Left lung (tissue), 4 donors: ENCODE measurements at regions not wholly inside any gene's neighbourhood (a gene's known extent, or its start where the extent isn't known, plus 50 kb on each side); places are given as distances from the start of the nearest gene placed in this dataset.

ENCODE experiments used
- ATAC-seq: fragments of 200-7000 bp; cut with Tn5 transposase; one replicate; pipeline ENCODE4 v1.9.1; 2020; ENCODE audit warnings: moderate library complexity
- DNase-seq, 4 donors: peaks; one replicate each; pipeline ENCODE4 v3.0.0-alpha.2; 2013 to 2020
- H3K27ac ChIP-seq, 2 donors: fragments of 200-600 bp; sonication (generic) in 1 of 2; one replicate each; pipeline versions ENCODE4 v1.5.0 to v1.8.0; 2020 to 2021
- H3K27me3 ChIP-seq, 2 donors: fragments of 200-600 bp; sonication (generic) in 1 of 2; one replicate each; pipeline versions ENCODE4 v1.5.0 to v1.8.0; 2020 to 2021
- H3K36me3 ChIP-seq, 2 donors: fragments of 200-600 bp; sonication (generic) in 1 of 2; one replicate each; pipeline versions ENCODE4 v1.5.0 to v1.8.0; 2020 to 2021
- H3K4me1 ChIP-seq, 2 donors: fragments of 200-600 bp; one replicate each; pipeline ENCODE4 v1.8.0; 2021
- H3K4me3 ChIP-seq, 2 donors: fragments of 200-600 bp; sonication (generic) in 1 of 2; one replicate each; pipeline versions ENCODE4 v1.5.0 to v1.8.0; 2020 to 2021; ENCODE audit warnings: mild to moderate bottlenecking in 1 of 2
- H3K9me3 ChIP-seq, 2 donors: fragments of 200-600 bp; sonication (generic) in 1 of 2; one replicate each; pipeline versions ENCODE4 v1.5.0 to v1.8.0; 2020 to 2021
- CTCF ChIP-seq, 2 donors: fragments of 200-600 bp; sonication (generic) in 1 of 2; IDR thresholded peaks; one replicate each; pipeline versions ENCODE4 v1.5.0 to v1.8.0; 2021; ENCODE audit warnings: antibody characterized with exemption in 2 of 2
- intact Hi-C, 2 donors: fragments of 100-400 bp; cut with DNase I; formaldehyde crosslinking; loops; one replicate each; pipeline versions ENCODE4 v1.11.2 to v1.14.2; 2022
- donor health status: DM: no; HTN: yes; CAD: no.
- donor health status: DM: no; HTN: no; CAD: no.

DNA sequence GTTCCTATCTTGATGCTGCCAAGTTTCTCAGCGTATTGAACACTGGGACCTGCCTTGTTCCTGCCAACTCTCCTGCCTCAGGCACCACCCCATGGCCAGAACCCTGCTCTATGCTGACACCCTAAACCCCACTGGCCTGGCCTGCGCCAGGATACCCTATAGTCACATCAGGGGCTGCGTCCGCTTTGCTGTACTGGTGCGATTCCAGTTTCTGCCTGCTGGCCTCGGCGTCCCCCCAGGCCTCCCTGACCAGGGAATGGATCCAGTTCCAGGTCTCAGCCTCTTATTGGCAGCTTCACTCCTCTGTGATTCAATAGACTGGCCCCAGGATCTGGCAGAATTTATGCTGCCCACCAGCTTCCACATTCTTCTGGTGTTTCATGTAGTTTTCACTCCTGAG, 55.0 kb downstream of the GPR6 start:
- Histone ChIP-seq H3K4me3 (no peak overlapping the region), H3K27ac (no peak overlapping the region), H3K36me3 (no peaks in the 10 kb centered on the region), H3K4me1 (no peaks in the 10 kb centered on the region), H3K27me3 (no peaks in the 10 kb centered on the region), H3K9me3 (no peaks in the 10 kb centered on the region)
- ATAC-seq: no peak
- no peak for DNase-seq
- intact Hi-C loops: no loop called here
- no peak for TF ChIP-seq CTCF (IDR thresholded peaks at IDR 0.05)

DNA sequence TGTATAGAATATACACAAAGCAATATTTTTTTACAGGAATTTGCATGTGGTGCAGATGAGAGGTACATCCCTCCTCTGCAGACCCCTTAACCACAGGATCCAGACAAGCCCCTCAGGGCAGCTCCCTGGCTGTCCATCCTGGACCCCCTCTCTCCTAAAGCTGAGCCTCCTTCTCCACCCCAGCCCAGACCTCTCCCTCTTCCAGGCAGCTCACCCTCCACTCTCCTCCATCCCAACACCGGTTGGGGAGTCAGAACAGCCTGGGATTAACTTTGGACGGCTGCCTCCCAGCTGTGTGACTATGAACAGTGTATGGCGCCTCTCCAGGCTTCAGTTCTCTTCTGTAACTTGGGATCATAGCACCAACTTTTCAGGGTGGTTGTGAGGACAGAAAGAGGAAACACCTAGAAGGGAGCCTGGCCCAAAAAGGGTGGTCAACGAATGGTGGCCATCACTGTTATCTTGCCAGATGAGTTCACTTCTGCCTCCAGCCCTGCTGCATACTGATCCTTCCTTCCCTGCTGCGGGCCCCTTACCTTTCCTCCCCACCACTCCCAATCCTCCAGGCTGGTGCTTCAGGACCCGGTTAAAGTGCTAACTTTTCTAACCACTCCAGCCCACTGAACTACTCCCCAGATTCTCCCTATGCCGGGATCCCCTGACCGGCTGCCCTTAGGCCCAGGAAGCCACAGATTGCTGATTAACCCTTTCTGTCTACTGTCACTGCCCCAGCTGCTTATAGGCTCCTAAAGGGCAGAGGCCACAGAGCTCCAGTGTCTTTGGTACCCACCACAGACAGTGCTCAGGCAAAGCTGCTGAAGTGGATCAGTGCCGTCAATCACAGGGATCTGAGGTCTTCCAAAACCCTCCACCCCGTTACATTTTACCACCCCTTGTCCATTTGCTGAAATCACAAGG, 55.9 kb downstream of the GPR6 start:
- Histone ChIP-seq H3K27me3 (no peaks in the 10 kb centered on the region), H3K9me3 (no peaks in the 10 kb centered on the region), H3K4me1 (peaks cover 0 to under 1% of the 10 kb centered on the region in 2 donors), H3K36me3 (no peaks in the 10 kb centered on the region), H3K4me3 (no peak overlapping the region), H3K27ac (no peak overlapping the region)
- intact Hi-C loops: no loop called here
- no peak for DNase-seq
- TF ChIP-seq CTCF (IDR thresholded peaks at IDR 0.05): no peak
- no peak for ATAC-seq

- intact Hi-C loops: loop anchor here in 1 of 2 donors (5.0 kb wide), 1 partner anchor 327 kb away; no protein-coding TSS in a partner anchor
- no peaks in the 10 kb centered on the region for H3K27me3 ChIP-seq
- DNase-seq: no peak
- no peaks in the 10 kb centered on the region for H3K36me3 ChIP-seq
- no peak for ATAC-seq
- no peaks in the 10 kb centered on the region for H3K9me3 ChIP-seq
- H3K4me3 ChIP-seq: no peak overlapping the region
- no peak overlapping the region for H3K27ac ChIP-seq
- no peak for TF ChIP-seq CTCF (IDR thresholded peaks at IDR 0.05)
- H3K4me1 ChIP-seq: peaks cover 3 to 5% of the 10 kb centered on the region in 2 donors
Observed at GRCh38 chr6:110034667-110035036, 56.5 kb downstream of the GPR6 start.

- ATAC-seq (no peak), DNase-seq (no peak)
- intact Hi-C loops: loop anchor here in 1 of 2 donors (5.0 kb wide), 1 partner anchor 328 kb away; no protein-coding TSS in a partner anchor
- Histone ChIP-seq H3K9me3 (no peaks in the 10 kb centered on the region), H3K4me1 (peaks cover 3 to 11% of the 10 kb centered on the region in 2 donors), H3K27me3 (no peaks in the 10 kb centered on the region), H3K4me3 (no peak overlapping the region), H3K27ac (no peak overlapping the region), H3K36me3 (no peaks in the 10 kb centered on the region)
- TF ChIP-seq CTCF (IDR thresholded peaks at IDR 0.05): no peak
Observed at GRCh38 chr6:110035321-110035720, 57.2 kb downstream of the GPR6 start.

DNA sequence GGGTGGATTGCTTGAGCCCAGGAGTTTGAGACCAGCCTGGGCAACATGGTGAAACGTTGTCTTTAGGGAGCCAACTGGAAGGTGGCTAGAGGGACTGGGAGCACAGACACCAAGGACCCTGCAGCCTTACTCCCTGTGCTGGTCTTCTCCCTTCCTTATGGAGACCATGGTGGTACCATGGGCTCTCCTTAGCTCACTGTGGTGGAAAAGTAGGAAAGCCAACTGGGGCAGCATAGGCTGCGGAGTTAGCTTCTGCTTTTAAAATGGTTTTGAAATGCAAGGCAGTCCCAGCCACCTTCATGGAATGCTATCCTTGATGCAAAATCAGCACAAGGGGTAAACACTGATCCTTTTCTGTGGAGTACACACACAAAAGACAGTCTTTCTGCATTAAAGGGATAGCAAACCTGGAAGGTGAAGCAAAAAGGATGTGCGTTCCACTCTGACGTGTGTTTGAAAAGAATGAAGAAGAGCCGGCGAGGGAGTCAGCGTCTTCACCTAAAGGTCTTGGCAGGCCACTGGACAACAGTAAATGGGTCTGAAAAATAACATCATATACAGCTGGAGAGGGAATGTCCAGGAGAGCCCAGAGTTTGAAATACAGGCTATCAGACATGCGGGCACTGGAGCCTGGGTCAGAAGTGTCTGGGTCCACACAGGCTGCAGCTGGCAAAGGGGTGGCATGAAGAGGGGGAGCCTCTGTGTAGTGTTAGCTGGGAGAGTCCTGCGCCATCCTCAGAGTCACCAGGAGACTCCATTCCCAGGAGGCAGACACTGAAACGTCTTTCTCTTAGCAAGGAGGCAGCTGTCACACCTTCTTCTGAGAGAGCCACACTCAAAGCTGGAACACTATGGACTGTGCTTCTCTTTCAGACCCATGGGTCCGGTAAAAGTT, 58.5 kb downstream of the GPR6 start:
- H3K4me1 ChIP-seq: peaks cover 3 to 13% of the 10 kb centered on the region in 2 donors
- intact Hi-C loops: loop anchor here in 1 of 2 donors (5.0 kb wide), 1 partner anchor 329 kb away; no protein-coding TSS in a partner anchor
- no peaks in the 10 kb centered on the region for H3K9me3 ChIP-seq
- H3K36me3 ChIP-seq: no peaks in the 10 kb centered on the region
- no peak for TF ChIP-seq CTCF (IDR thresholded peaks at IDR 0.05)
- no peak overlapping the region for H3K4me3 ChIP-seq
- DNase-seq (no peak), ATAC-seq (no peak)
- H3K27me3 ChIP-seq: no peaks in the 10 kb centered on the region
- H3K27ac ChIP-seq: no peak overlapping the region
